Loucy (cell line): ENCODE measurements at regions not wholly inside any gene's neighbourhood (a gene's known extent, or its start where the extent isn't known, plus 50 kb on each side); places are given as distances from the start of the nearest gene placed in this dataset.

Experiments
- CTCF ChIP-seq: fragments of 200-600 bp; sonication (generic); conservative IDR thresholded peaks from 2 replicates; pipeline ENCODE4 v1.5.1; 2014; ENCODE audit warnings: mild to moderate bottlenecking, antibody characterized with exemption, low read length
- EZH2phosphoT487 ChIP-seq: fragments of 200-600 bp; IDR thresholded peaks from 2 replicates; pipeline ENCODE4 v1.6.1; 2018; ENCODE audit warnings: antibody characterized with exemption, mild to moderate bottlenecking, moderate library complexity, borderline replicate concordance

DNA sequence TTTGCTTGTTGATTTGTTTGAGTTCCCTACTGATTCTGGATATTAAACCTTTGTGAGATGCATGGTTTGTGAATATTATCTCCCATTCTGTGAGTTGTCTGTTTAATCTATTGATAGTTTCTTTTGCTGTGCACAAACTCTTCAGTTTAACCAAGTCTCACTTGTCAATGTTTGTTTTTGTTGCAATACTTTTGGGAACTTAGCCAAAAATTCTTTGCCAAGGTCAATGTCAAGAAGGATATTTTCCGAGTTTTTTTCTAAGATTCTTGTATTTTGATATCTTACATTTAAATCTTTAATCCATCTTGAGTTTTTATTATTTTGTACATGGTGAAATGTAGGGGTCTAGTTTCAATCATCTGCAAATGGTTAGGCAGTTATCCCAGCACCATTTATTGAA is 1230.7 kb upstream of the NCAM2 start:
- no peak for TF ChIP-seq CTCF
- TF ChIP-seq EZH2phosphoT487, result no peak
